Muscle layer of colon (tissue), 2 donors: ENCODE measurements at regions not wholly inside any gene's neighbourhood (a gene's known extent, or its start where the extent isn't known, plus 50 kb on each side); places are given as distances from the start of the nearest gene placed in this dataset.

ENCODE experiments used
- H3K27ac ChIP-seq: one replicate; pipeline ENCODE4 v1.7.0; 2013; ENCODE audit warnings: low read depth, mild to moderate bottlenecking, low read length, moderate library complexity
- H3K27me3 ChIP-seq, 2 donors: one replicate each; pipeline ENCODE4 v1.7.0; 2013; ENCODE audit warnings: low read length in 2 of 2, mild to moderate bottlenecking in 2 of 2; ENCODE audit not compliant: insufficient read depth in 2 of 2, control insufficient read depth in 1 of 2
- H3K36me3 ChIP-seq: one replicate; pipeline ENCODE4 v1.7.0; 2013; ENCODE audit warnings: mild to moderate bottlenecking, low read length; ENCODE audit not compliant: insufficient read depth
- H3K4me1 ChIP-seq: one replicate; pipeline ENCODE4 v1.7.0; 2013; ENCODE audit warnings: mild to moderate bottlenecking, low read length; ENCODE audit not compliant: insufficient read depth
- H3K4me3 ChIP-seq, 2 donors: one replicate each; pipeline ENCODE4 v1.7.0; 2013; ENCODE audit warnings: low read length in 2 of 2, low read depth in 1 of 2, mild to moderate bottlenecking in 1 of 2, moderate library complexity in 1 of 2
- H3K9ac ChIP-seq: one replicate; pipeline ENCODE4 v1.7.0; 2013; ENCODE audit warnings: low read length
- H3K9me3 ChIP-seq: one replicate; pipeline ENCODE4 v1.7.0; 2013; ENCODE audit warnings: mild to moderate bottlenecking, low read length
- donor health status: abdominal sarcoma.
- donor health status: Adenocarcinoma of cecum.

- Histone ChIP-seq H3K4me1 (no peaks in the 10 kb centered on the region), H3K27me3 (no peaks in the 10 kb centered on the region), H3K9ac (no peak overlapping the region), H3K36me3 (no peaks in the 10 kb centered on the region), H3K9me3 (no peaks in the 10 kb centered on the region), H3K4me3 (no peak overlapping the region), H3K27ac (no peak overlapping the region)
Measured at GRCh38 chr12:83827860-83828259, 1084.7 kb downstream of the SLC6A15 start.

DNA sequence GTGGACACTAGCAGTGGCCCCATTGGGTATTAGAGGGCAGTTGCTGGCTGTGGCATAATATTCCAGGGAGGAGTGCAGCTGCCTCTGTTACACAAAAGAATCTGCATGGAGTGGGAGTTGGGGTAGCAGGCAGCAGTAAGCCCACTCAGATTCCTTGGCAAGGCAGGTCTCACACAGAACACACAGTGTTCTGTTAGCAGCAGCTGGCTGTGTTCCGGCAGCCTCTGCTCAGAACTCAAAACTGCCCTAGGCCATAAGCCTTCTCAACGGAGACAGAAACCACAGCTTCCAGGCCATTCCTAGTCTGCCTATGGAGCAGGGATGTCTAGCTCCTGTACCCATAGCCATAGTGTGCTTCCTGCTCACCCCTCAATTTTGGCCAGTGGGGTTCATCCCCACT, 1085.4 kb downstream of the SLC6A15 start:
- no peaks in the 10 kb centered on the region for H3K27me3 ChIP-seq
- H3K4me3 ChIP-seq: no peak overlapping the region
- no peaks in the 10 kb centered on the region for H3K36me3 ChIP-seq
- H3K4me1 ChIP-seq: no peaks in the 10 kb centered on the region
- H3K9me3 ChIP-seq: no peaks in the 10 kb centered on the region
- H3K9ac ChIP-seq: no peak overlapping the region
- H3K27ac ChIP-seq: no peak overlapping the region

- no peaks in the 10 kb centered on the region for H3K36me3 ChIP-seq
- H3K9me3 ChIP-seq: no peaks in the 10 kb centered on the region
- no peak overlapping the region for H3K4me3 ChIP-seq
- no peak overlapping the region for H3K27ac ChIP-seq
- H3K27me3 ChIP-seq: no peaks in the 10 kb centered on the region
- no peaks in the 10 kb centered on the region for H3K4me1 ChIP-seq
- H3K9ac ChIP-seq: no peak overlapping the region
Measured at GRCh38 chr12:83826112-83826511, 1086.5 kb downstream of the SLC6A15 start.

GRCh38 chr12:83823386-83824045, 1089.1 kb downstream of the SLC6A15 start:
- H3K27ac ChIP-seq: no peak overlapping the region
- no peak overlapping the region for H3K4me3 ChIP-seq
- no peaks in the 10 kb centered on the region for H3K9me3 ChIP-seq
- H3K4me1 ChIP-seq: peaks cover 7% of the 10 kb centered on the region
- no peaks in the 10 kb centered on the region for H3K36me3 ChIP-seq
- H3K27me3 ChIP-seq: no peaks in the 10 kb centered on the region
- H3K9ac ChIP-seq: no peak overlapping the region

- no peak overlapping the region for H3K27ac ChIP-seq
- H3K9ac ChIP-seq: no peak overlapping the region
- H3K9me3 ChIP-seq: no peaks in the 10 kb centered on the region
- peaks cover 7% of the 10 kb centered on the region for H3K4me1 ChIP-seq
- no peaks in the 10 kb centered on the region for H3K27me3 ChIP-seq
- no peak overlapping the region for H3K4me3 ChIP-seq
- H3K36me3 ChIP-seq: no peaks in the 10 kb centered on the region
Measured at GRCh38 chr12:83821967-83822366, 1090.6 kb downstream of the SLC6A15 start.

GRCh38 chr12:83818881-83819280, 1093.7 kb downstream of the SLC6A15 start:
- Histone ChIP-seq H3K9ac (no peak overlapping the region), H3K27ac (no peak overlapping the region), H3K36me3 (no peaks in the 10 kb centered on the region), H3K27me3 (no peaks in the 10 kb centered on the region), H3K9me3 (no peaks in the 10 kb centered on the region), H3K4me3 (no peak overlapping the region), H3K4me1 (peaks cover 7% of the 10 kb centered on the region)

- Histone ChIP-seq H3K9me3 (no peaks in the 10 kb centered on the region), H3K4me3 (no peak overlapping the region), H3K4me1 (peaks cover 7% of the 10 kb centered on the region), H3K36me3 (no peaks in the 10 kb centered on the region), H3K27me3 (no peaks in the 10 kb centered on the region), H3K27ac (no peak overlapping the region), H3K9ac (no peak overlapping the region)
Measured at GRCh38 chr12:83817730-83818129, 1094.9 kb downstream of the SLC6A15 start.

DNA sequence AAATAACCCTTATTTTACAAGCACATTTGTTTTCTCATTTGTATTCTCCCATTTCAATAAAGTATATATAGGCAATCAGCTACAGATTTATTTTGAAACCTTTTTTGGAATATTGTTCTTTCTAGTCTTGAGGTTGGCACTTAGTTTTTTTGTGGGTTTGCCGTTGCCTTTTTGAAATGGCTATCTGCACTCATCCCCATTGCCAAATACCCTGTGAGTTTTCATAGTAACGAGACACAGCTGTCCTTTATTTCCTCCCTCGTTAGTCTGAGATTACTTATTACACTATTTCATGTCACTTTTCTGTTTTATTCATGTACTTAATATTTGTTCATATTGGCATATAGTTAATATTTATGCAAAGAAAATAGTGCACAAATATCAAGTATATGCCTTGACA, 1104.0 kb downstream of the SLC6A15 start:
- no peaks in the 10 kb centered on the region for H3K27me3 ChIP-seq
- H3K4me1 ChIP-seq: no peaks in the 10 kb centered on the region
- H3K9ac ChIP-seq: no peak overlapping the region
- H3K9me3 ChIP-seq: no peaks in the 10 kb centered on the region
- no peak overlapping the region for H3K4me3 ChIP-seq
- no peak overlapping the region for H3K27ac ChIP-seq
- H3K36me3 ChIP-seq: no peaks in the 10 kb centered on the region

DNA sequence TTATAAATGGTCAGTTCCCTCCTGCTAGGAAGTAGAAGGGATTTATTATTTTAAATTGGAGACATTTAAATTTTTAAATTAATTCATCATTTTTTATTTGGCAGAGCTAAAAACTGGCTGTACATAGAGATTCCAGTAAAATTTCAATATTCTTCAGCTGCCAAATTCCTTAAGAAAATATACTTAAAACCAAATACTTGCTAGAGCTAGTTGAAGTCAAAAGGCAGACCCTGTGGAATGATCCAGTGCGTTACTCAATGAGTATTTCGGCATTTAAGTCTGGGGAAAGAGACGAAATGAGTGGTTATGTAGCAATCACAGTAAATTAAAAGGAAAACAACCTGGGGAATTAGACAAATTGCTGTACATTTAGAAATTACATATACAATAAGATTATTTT, 1104.7 kb downstream of the SLC6A15 start:
- Histone ChIP-seq H3K9ac (no peak overlapping the region), H3K9me3 (no peaks in the 10 kb centered on the region), H3K4me3 (no peak overlapping the region), H3K4me1 (no peaks in the 10 kb centered on the region), H3K27me3 (no peaks in the 10 kb centered on the region), H3K36me3 (no peaks in the 10 kb centered on the region), H3K27ac (no peak overlapping the region)

- Histone ChIP-seq H3K9me3 (no peaks in the 10 kb centered on the region), H3K27me3 (no peaks in the 10 kb centered on the region), H3K9ac (no peak overlapping the region), H3K4me1 (no peaks in the 10 kb centered on the region), H3K4me3 (no peak overlapping the region), H3K27ac (no peak overlapping the region), H3K36me3 (no peaks in the 10 kb centered on the region)
Measured at GRCh38 chr12:83805873-83806272, 1106.7 kb downstream of the SLC6A15 start.

DNA sequence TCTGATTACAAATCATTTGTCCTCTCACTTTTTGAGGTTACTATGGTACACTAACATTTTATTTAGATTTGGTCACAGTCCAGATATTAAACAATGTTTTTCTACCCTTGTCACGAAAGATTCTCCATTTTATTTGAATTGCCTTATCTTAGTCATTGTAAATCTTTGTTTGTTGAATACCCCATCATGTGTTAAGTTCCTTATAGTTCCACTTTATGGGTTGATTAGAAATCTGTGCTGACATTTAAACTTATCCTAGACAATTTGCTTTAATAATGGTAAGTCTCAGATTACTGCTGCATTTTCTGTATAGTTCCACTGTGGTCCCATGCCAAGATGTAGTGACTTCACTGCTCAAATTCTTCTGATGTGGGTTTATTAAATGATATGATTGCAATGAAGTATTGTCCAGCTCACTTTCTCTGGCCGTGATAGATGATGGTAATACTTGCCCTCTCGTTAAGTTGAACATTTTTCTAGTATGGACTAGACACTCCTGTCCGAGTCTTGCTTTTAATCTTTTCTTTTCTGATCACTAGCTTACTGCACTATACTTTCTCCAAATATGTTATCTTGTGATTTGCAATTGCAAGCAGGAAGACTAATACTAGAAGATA, 1107.3 kb downstream of the SLC6A15 start:
- Histone ChIP-seq H3K36me3 (no peaks in the 10 kb centered on the region), H3K27me3 (no peaks in the 10 kb centered on the region), H3K4me1 (no peaks in the 10 kb centered on the region), H3K27ac (no peak overlapping the region), H3K4me3 (no peak overlapping the region), H3K9ac (no peak overlapping the region), H3K9me3 (no peaks in the 10 kb centered on the region)

DNA sequence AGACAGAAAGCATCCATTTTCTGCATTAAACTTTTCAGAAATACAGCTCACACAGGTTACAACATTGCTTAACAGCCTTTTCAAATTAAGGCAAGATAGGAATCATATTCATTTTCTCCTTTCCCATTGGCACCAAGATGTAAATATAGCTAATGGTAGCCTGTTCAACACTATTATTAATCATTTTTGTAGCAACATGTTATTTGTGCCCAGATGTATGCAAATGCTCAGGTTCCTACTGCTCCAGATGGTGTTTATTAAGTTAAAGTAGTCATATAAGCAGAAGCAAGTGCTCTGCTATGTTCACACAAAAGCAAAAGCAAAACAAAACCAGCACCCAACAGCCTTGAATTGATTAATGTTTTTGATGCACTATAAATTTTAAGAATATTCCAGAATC, 1110.6 kb downstream of the SLC6A15 start:
- Histone ChIP-seq H3K9me3 (no peaks in the 10 kb centered on the region), H3K4me3 (no peak overlapping the region), H3K27me3 (no peaks in the 10 kb centered on the region), H3K9ac (no peak overlapping the region), H3K4me1 (no peaks in the 10 kb centered on the region), H3K36me3 (no peaks in the 10 kb centered on the region), H3K27ac (no peak overlapping the region)
